Heart left ventricle (tissue), 13 donors: ENCODE measurements at regions not wholly inside any gene's neighbourhood (a gene's known extent, or its start where the extent isn't known, plus 50 kb on each side); places are given as distances from the start of the nearest gene placed in this dataset.

Source experiments
- POLR2A ChIP-seq, 2 donors: fragments of 450-650 bp; IDR thresholded peaks; one replicate each; pipeline ENCODE4 v1.6.1; 2017; ENCODE audit warnings: antibody characterized with exemption in 2 of 2, mild to moderate bottlenecking in 2 of 2, moderate library complexity in 2 of 2
- TF ChIP-seq, protein P1 (sequence below), 12 donors: fragments of 200-600 bp; sonication (generic) in 4 of 12; IDR thresholded peaks; one replicate each; pipeline versions ENCODE4 v1.5.0 to v1.8.0; 2018 to 2022; ENCODE audit warnings: antibody characterized with exemption in 12 of 12, mild to moderate bottlenecking in 5 of 12
- donor health status: ischemic (EF 13 %, LVEDD 7.1; RV severe dilation, severe dysfunction).
- donor health status: DM: no; HTN: yes; CAD: no.
- donor health status: DM: no; HTN: no; CAD: no.
- donor health status: ischemic (EF 25% LVEDD 6.9; RV normal size, moderate dysfunction).
- donor health status: ischemic (EF 25% LVEDD 5.7; RV mildly dilated, moderate dysfunction).
- donor health status: ischemic (EF 35%, LVEDD 5.7; RV mildly dilated, moderate dysfunction).
- donor health status: nonischemic (EF 11% LVEDD 7.7; RV severe dilation, severe dysfunction).
- donor health status: DM: yes; HTN: yes; CAD: no.
- donor health status: PGD.
- donor health status: ischemic (EF 29% LVEDD 5.4; RV normal size, mild dysfunction).
- donor health status: nonischemic (EF 23%, LVEDD 6.1; RV moderate dilation, normal function).

DNA sequence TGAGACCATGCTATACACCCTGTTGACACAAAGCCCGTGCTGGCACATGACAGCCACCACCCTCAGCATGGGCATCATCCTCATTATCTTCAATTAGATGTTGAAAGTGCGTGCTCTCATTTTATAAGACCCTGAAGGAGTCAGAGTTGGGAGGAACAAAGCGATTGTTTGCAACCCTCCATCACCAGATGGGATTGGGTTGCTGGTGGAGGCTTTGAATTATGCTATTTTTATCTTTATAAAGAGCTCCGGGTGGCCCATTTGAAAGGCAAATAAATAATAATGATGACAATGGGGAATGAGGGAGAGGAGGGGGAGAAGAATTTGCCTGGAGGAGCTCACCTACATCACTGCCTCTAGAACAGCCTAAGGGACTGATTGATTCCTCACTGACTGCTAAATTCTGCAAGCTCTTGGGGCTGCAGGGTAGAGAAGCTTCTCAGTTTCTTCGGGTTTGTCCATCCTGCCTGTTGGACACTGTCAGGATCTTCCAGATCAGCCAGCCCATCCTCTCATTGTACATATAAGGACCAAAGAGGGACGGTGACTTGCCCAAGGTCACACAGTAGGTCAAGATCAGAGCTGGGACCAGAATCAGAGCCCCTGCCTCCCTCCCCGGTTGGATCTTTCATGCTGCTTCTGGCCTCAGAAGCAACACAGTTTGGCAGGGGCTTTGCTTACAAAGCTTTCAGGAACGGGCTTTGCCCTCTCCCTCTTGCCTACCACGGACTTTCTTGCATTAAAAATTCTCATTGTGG lies 130.9 kb upstream of the ZBTB40 start:
- TF ChIP-seq POLR2A (IDR thresholded peaks at IDR 0.05) = no peak
- TF ChIP-seq, protein P1, sequence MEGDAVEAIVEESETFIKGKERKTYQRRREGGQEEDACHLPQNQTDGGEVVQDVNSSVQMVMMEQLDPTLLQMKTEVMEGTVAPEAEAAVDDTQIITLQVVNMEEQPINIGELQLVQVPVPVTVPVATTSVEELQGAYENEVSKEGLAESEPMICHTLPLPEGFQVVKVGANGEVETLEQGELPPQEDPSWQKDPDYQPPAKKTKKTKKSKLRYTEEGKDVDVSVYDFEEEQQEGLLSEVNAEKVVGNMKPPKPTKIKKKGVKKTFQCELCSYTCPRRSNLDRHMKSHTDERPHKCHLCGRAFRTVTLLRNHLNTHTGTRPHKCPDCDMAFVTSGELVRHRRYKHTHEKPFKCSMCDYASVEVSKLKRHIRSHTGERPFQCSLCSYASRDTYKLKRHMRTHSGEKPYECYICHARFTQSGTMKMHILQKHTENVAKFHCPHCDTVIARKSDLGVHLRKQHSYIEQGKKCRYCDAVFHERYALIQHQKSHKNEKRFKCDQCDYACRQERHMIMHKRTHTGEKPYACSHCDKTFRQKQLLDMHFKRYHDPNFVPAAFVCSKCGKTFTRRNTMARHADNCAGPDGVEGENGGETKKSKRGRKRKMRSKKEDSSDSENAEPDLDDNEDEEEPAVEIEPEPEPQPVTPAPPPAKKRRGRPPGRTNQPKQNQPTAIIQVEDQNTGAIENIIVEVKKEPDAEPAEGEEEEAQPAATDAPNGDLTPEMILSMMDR (IDR thresholded peaks at IDR 0.05) = no peak
